OCI-M2 (cell line): ENCODE measurements at regions not wholly inside any gene's neighbourhood (a gene's known extent, or its start where the extent isn't known, plus 50 kb on each side); places are given as distances from the start of the nearest gene placed in this dataset.
"Not testable (repeated sequence)": the region's sequence is repeated elsewhere in the genome, so short reads cannot be mapped to it uniquely, and the experiment has no call there.

Source experiments
- DNase-seq: peaks from one replicate; lab custom pipeline; 2025; ENCODE audit not compliant: unreplicated experiment; lab: John Stamatoyannopoulos, UW

- DNase-seq, result no peak
These were observed 1128.5 kb downstream of the TYW1 start for GRCh38 chr7:68125168-68125567.

GRCh38 chr7:68133045-68133444 lies 1136.4 kb downstream of the TYW1 start:
- DNase-seq, result no peak

GRCh38 chr7:68143345-68143744 lies 1146.7 kb downstream of the TYW1 start:
- no peak for DNase-seq

GRCh38 chr7:68146983-68147382 lies 1150.3 kb downstream of the TYW1 start:
- DNase-seq, result no peak

- DNase-seq, result no peak
These were observed 1151.1 kb downstream of the TYW1 start for GRCh38 chr7:68147614-68148238.

- no peak for DNase-seq
These were observed 1151.8 kb downstream of the TYW1 start for GRCh38 chr7:68148440-68148839.

GRCh38 chr7:68152205-68152604 lies 1155.6 kb downstream of the TYW1 start:
- no peak for DNase-seq

GRCh38 chr7:68155676-68156075 lies 1159.0 kb downstream of the TYW1 start:
- no peak for DNase-seq

- DNase-seq, result no peak
These were observed 1162.2 kb downstream of the TYW1 start for GRCh38 chr7:68158686-68159295.

GRCh38 chr7:68162712-68163111 lies 1166.1 kb downstream of the TYW1 start:
- DNase-seq, result no peak

GRCh38 chr7:68166525-68166924 lies 1169.9 kb downstream of the TYW1 start:
- no peak for DNase-seq

- no peak for DNase-seq
These were observed 1176.9 kb downstream of the TYW1 start for GRCh38 chr7:68173513-68173912.

GRCh38 chr7:68176974-68177373 lies 1180.3 kb downstream of the TYW1 start:
- DNase-seq, result no peak

GRCh38 chr7:68180761-68181160 lies 1184.1 kb downstream of the TYW1 start:
- DNase-seq, result no peak

- DNase-seq, result no peak
These were observed 1186.5 kb downstream of the TYW1 start for GRCh38 chr7:68183176-68183575.

- no peak for DNase-seq
These were observed 1189.2 kb downstream of the TYW1 start for GRCh38 chr7:68185631-68186456.

GRCh38 chr7:68187532-68187931 lies 1190.9 kb downstream of the TYW1 start:
- no peak for DNase-seq

GRCh38 chr7:68192941-68193340 lies 1196.3 kb downstream of the TYW1 start:
- DNase-seq, result no peak

- DNase-seq, result not testable (repeated sequence)
These were observed 1199.0 kb downstream of the TYW1 start for GRCh38 chr7:68195642-68196041.

GRCh38 chr7:68200051-68200670 lies 1203.5 kb downstream of the TYW1 start:
- DNase-seq, result no peak

GRCh38 chr7:68203251-68203650 lies 1206.6 kb downstream of the TYW1 start:
- DNase-seq, result no peak

GRCh38 chr7:68205826-68206225 lies 1209.2 kb downstream of the TYW1 start:
- DNase-seq, result no peak
